GM23338 (cell line): ENCODE measurements at regions not wholly inside any gene's neighbourhood (a gene's known extent, or its start where the extent isn't known, plus 50 kb on each side); places are given as distances from the start of the nearest gene placed in this dataset.

Experiments
- ATAC-seq: fragments of 200-7000 bp; cut with Tn5 transposase; 3 replicates; pipeline ENCODE4 v1.9.1; 2020
- DNase-seq: peaks from one replicate; pipeline ENCODE4 v3.0.0-alpha.2; 2015; ENCODE audit warnings: low spot score
- H2AFZ ChIP-seq: fragments of 200-600 bp; sonication (generic); 2 replicates; pipeline ENCODE4 v1.8.0; 2016; ENCODE audit warnings: antibody characterized with exemption, mild to moderate bottlenecking, moderate library complexity
- H3F3A ChIP-seq: fragments of 200-600 bp; sonication (generic); replicated peaks from 2 replicates; pipeline ENCODE4 v1.8.0; 2017; ENCODE audit warnings: antibody characterized with exemption, mixed run types, low read depth
- H3K27ac ChIP-seq: fragments of 200-600 bp; sonication (generic); 2 replicates; pipeline ENCODE4 v1.6.1; 2016; ENCODE audit warnings: low read depth
- H3K27me3 ChIP-seq: fragments of 200-600 bp; sonication (generic); 2 replicates; pipeline ENCODE4 v1.8.0; 2016; ENCODE audit warnings: mild to moderate bottlenecking, mixed run types, moderate library complexity; ENCODE audit not compliant: insufficient read depth
- H3K36me3 ChIP-seq: fragments of 200-600 bp; sonication (generic); 2 replicates; pipeline ENCODE4 v1.8.0; 2016; ENCODE audit warnings: mild to moderate bottlenecking; ENCODE audit not compliant: insufficient read depth
- H3K4me1 ChIP-seq: fragments of 200-600 bp; sonication (generic); 2 replicates; pipeline ENCODE4 v1.8.0; 2016; ENCODE audit warnings: mild to moderate bottlenecking, moderate library complexity; ENCODE audit not compliant: insufficient read depth
- H3K4me2 ChIP-seq: fragments of 200-600 bp; sonication (generic); 2 replicates; pipeline ENCODE4 v1.7.1; 2017; ENCODE audit warnings: mixed run types
- H3K4me3 ChIP-seq: fragments of 200-600 bp; sonication (generic); 2 replicates; pipeline ENCODE4 v1.6.1; 2016; ENCODE audit warnings: mixed run types
- H3K79me2 ChIP-seq: fragments of 200-600 bp; sonication (generic); replicated peaks from 2 replicates; pipeline ENCODE4 v1.8.0; 2017; ENCODE audit warnings: mild to moderate bottlenecking; ENCODE audit not compliant: insufficient read depth
- H3K9me2 ChIP-seq: fragments of 200-600 bp; sonication (generic); 2 replicates; pipeline ENCODE4 v1.8.0; 2017; ENCODE audit not compliant: insufficient read depth
- H4K20me1 ChIP-seq: fragments of 200-600 bp; sonication (generic); replicated peaks from 2 replicates; pipeline ENCODE4 v1.8.0; 2017; ENCODE audit warnings: mild to moderate bottlenecking; ENCODE audit not compliant: insufficient read depth
- H3K27ac Mint-ChIP-seq: 2 replicates; pipeline ENCODE4 v1.8.0; 2020; ENCODE audit warnings: inconsistent platforms, mild to moderate bottlenecking, moderate library complexity, mixed read lengths
- H3K27me3 Mint-ChIP-seq: 3 replicates; pipeline ENCODE4 v1.8.0; 2022; ENCODE audit warnings: low read depth, mild to moderate bottlenecking, moderate library complexity, mixed read lengths, inconsistent platforms; ENCODE audit not compliant: insufficient read depth, poor library complexity
- H3K36me3 Mint-ChIP-seq: 3 replicates; pipeline ENCODE4 v1.8.0; 2021; ENCODE audit warnings: low read depth, mild to moderate bottlenecking, inconsistent platforms, moderate library complexity, mixed read lengths
- H3K4me1 Mint-ChIP-seq: 3 replicates; pipeline ENCODE4 v1.8.0; 2020; ENCODE audit warnings: mild to moderate bottlenecking, inconsistent platforms, mixed read lengths
- H3K4me3 Mint-ChIP-seq: 3 replicates; pipeline ENCODE4 v1.8.0; 2021; ENCODE audit warnings: moderate library complexity, mild to moderate bottlenecking, inconsistent platforms, mixed read lengths
- H3K9me3 Mint-ChIP-seq: 3 replicates; pipeline ENCODE4 v1.8.0; 2020; ENCODE audit warnings: moderate library complexity, mild to moderate bottlenecking, inconsistent platforms, mixed read lengths
- CREB1 ChIP-seq: fragments of 250-450 bp; sonication (Bioruptor Pico); IDR thresholded peaks from 2 replicates; pipeline ENCODE4 v1.5.0; 2020; ENCODE audit warnings: low read depth, mild to moderate bottlenecking, moderate library complexity
- CTCF ChIP-seq, 2 experiments: fragments of 200-600 bp in 1 of 2; sonication (generic) in 1 of 2; conservative IDR thresholded peaks; 2 replicates each; pipeline versions ENCODE4 v1.5.1 to v1.6.1; 2016 to 2017; ENCODE audit warnings: antibody characterized with exemption in 2 of 2, low read depth in 2 of 2, mild to moderate bottlenecking in 2 of 2, moderate library complexity in 1 of 2
- EZH2 ChIP-seq: fragments of 200-600 bp; sonication (generic); IDR thresholded peaks from one replicate; pipeline ENCODE4 v1.8.0; 2017; ENCODE audit warnings: antibody characterized with exemption, mild to moderate bottlenecking, low read depth; ENCODE audit not compliant: unreplicated experiment
- EZH2phosphoT487 ChIP-seq: fragments of 200-600 bp; sonication (generic); IDR thresholded peaks from one replicate; pipeline ENCODE4 v1.8.1; 2018; ENCODE audit warnings: antibody characterized with exemption; ENCODE audit not compliant: unreplicated experiment
- JUNB ChIP-seq: IDR thresholded peaks from one replicate; pipeline ENCODE4 v1.6.1; 2016; ENCODE audit warnings: antibody characterized with exemption; ENCODE audit not compliant: unreplicated experiment
- NANOG ChIP-seq: IDR thresholded peaks from 2 replicates; pipeline ENCODE4 v1.6.1; 2016; ENCODE audit warnings: antibody characterized with exemption, borderline replicate concordance
- POLR2AphosphoS5 ChIP-seq: IDR thresholded peaks from 2 replicates; pipeline ENCODE4 v1.6.1; 2016; ENCODE audit warnings: antibody characterized with exemption, low read depth
- REST ChIP-seq: IDR thresholded peaks from one replicate; pipeline ENCODE4 v1.6.1; 2018; ENCODE audit warnings: antibody characterized with exemption; ENCODE audit not compliant: unreplicated experiment
- STAT1 ChIP-seq: IDR thresholded peaks from one replicate; pipeline ENCODE4 v1.6.1; 2016; ENCODE audit warnings: antibody characterized with exemption; ENCODE audit not compliant: unreplicated experiment
- ZNF114 ChIP-seq: fragments of 250-450 bp; sonication (Bioruptor Pico); IDR thresholded peaks from 2 replicates; pipeline ENCODE4 v1.5.0; 2020; ENCODE audit warnings: mild to moderate bottlenecking, moderate library complexity
- ZNF331 ChIP-seq: fragments of 250-450 bp; sonication (Bioruptor Pico); IDR thresholded peaks from 2 replicates; pipeline ENCODE4 v1.5.0; 2020; ENCODE audit warnings: low read depth, mild to moderate bottlenecking, moderate library complexity
- ZNF462 ChIP-seq: fragments of 250-450 bp; sonication (Bioruptor Pico); IDR thresholded peaks from 2 replicates; pipeline ENCODE4 v1.5.0; 2020; ENCODE audit warnings: mild to moderate bottlenecking, moderate library complexity
- TF ChIP-seq, protein P1 (sequence below): IDR thresholded peaks from 2 replicates; pipeline ENCODE4 v1.6.1; 2016; ENCODE audit warnings: antibody characterized with exemption

- H2AFZ ChIP-seq = peak overlapping the region; percentile 25; the same call in 1 of the 2 replicates
- no peak overlapping the region for H3K4me3 Mint-ChIP-seq
- H3K27ac ChIP-seq = no peak overlapping the region
- H3K4me1 ChIP-seq = no peaks in the 10 kb centered on the region
- ATAC-seq (no peak), DNase-seq (no peak)
- H3K4me1 Mint-ChIP-seq = peaks cover 2% of the 10 kb centered on the region; the same call in 2 of the 3 replicates
- H3K27me3 ChIP-seq = no peaks in the 10 kb centered on the region
- no peaks in the 10 kb centered on the region for H3K9me2 ChIP-seq
- peaks cover 2% of the 10 kb centered on the region for H3K27me3 Mint-ChIP-seq
- H4K20me1 ChIP-seq = no peaks in the 10 kb centered on the region
- no peaks in the 10 kb centered on the region for H3F3A ChIP-seq
- H3K27ac Mint-ChIP-seq = no peak overlapping the region
- H3K79me2 ChIP-seq = no peaks in the 10 kb centered on the region
- H3K36me3 ChIP-seq = no peaks in the 10 kb centered on the region
- no peaks in the 10 kb centered on the region for H3K36me3 Mint-ChIP-seq
- no peak overlapping the region for H3K4me2 ChIP-seq
- no peaks in the 10 kb centered on the region for H3K9me3 Mint-ChIP-seq
- TF ChIP-seq JUNB = no peak
- TF ChIP-seq REST = no peak
- TF ChIP-seq ZNF462 (CRISPR knock-in tag) = no peak
- no peak for TF ChIP-seq ZNF331
- no peak for TF ChIP-seq NANOG
- TF ChIP-seq CTCF (conservative IDR thresholded peaks at IDR 0.05; ENCODE audit: low read depth in 2 of 2) = no peak
- no peak for TF ChIP-seq STAT1
- TF ChIP-seq, protein P1, sequence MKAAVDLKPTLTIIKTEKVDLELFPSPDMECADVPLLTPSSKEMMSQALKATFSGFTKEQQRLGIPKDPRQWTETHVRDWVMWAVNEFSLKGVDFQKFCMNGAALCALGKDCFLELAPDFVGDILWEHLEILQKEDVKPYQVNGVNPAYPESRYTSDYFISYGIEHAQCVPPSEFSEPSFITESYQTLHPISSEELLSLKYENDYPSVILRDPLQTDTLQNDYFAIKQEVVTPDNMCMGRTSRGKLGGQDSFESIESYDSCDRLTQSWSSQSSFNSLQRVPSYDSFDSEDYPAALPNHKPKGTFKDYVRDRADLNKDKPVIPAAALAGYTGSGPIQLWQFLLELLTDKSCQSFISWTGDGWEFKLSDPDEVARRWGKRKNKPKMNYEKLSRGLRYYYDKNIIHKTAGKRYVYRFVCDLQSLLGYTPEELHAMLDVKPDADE = no peak
- no peak for TF ChIP-seq CREB1
- TF ChIP-seq EZH2 = no peak
- TF ChIP-seq POLR2AphosphoS5 = no peak
- TF ChIP-seq ZNF114 (CRISPR knock-in tag) = no peak
- TF ChIP-seq EZH2phosphoT487 = no peak
- no peak overlapping the region for H3K4me3 ChIP-seq
Measured at GRCh38 chr14:97452314-97452713, 655.1 kb downstream of the VRK1 start.
